ENCODE measurements at regions not wholly inside any gene's neighbourhood (a gene's known extent, or its start where the extent isn't known, plus 50 kb on each side); places are given as distances from the start of the nearest gene placed in this dataset.
A peak's percentile ranks its signal among the peaks of the same experiment; 100 is the strongest.

DNA sequence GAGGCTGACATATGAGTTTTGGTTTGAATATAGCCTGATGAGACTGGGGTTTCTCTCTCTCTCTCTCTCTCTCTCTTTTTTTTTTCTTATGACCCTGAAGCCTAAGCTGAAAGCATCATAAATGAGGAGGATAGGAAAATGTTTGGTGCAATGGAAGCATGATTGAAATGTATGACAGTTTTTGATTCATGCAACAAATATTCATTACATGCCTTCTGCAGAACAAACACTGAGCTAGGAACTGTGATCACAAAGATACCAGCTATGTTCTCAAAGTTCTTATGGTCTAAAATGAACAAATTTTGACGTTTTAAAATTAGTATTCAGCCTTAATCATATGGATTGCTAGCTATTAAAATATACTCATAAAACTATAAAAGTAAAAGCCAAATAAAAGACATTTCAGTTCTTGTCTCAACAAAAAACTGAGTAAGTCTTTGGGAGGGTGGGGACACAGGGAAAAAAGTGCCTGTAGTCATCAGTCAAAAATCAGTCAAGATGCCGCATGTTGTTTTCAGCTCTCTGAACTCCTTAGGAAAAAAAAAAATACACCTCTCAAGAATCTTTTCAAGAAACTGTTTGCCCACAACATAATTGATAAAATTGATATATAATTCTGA is 57.2 kb downstream of the NKX6-1 start:
- no peak for DNase-seq

DNA sequence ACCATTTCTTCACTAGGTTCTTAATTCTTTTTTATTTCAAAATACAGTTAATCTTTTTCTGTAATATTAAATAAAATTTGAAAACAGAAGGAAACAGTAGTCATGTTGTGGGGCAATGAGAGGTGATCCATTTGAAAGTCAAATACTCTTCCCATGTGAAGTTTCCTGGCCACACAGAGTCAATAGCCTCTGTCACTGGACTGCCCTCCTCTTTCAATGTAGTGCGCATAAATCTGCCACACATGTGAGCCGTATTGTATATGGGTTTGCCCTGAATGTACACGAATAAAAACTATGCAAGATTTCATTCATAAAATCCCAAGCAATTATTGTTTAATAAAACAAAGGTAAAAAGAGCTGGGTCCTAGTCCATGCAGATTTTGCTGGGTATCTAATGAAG is 59.1 kb downstream of the NKX6-1 start:
- no peak for DNase-seq

DNA sequence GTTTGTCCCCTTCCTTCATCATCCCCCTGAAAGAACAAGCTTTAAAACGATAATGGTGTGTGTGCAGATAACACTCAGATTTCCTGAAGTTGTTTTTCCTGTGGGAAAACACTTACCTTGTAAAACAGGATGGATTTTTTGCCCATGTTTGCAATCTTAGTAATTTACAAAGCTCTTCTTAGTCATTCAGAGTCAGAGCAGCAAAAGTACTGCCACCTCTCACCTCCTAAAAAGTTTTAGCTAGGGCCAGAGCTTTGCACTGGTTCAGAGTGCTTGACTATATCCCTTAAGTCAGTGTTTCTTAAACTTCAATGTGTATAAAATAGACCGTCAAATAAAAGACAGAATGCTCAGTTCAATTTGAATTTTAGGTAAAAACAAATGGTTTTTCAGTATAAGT is 62.3 kb downstream of the NKX6-1 start:
- DNase-seq = no peak

DNA sequence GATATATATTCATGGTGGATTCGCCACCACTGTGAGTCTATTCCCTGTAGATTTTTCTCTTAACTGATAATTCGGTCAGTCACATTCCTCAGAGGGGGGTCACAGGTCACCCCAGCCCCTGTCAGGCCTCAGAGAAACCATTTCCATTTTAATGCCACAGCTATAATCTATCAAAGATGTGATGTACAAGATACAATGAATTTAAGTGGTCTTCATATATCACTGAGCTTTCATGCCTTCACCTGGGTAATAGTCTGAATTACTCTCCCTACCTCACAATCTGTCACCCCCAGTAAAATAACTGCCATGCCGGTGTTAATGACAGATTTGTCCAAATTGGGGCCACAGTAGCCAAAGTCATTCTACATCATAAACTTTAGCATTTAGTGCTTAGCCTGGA is 64.7 kb downstream of the NKX6-1 start:
- no peak for DNase-seq

DNA sequence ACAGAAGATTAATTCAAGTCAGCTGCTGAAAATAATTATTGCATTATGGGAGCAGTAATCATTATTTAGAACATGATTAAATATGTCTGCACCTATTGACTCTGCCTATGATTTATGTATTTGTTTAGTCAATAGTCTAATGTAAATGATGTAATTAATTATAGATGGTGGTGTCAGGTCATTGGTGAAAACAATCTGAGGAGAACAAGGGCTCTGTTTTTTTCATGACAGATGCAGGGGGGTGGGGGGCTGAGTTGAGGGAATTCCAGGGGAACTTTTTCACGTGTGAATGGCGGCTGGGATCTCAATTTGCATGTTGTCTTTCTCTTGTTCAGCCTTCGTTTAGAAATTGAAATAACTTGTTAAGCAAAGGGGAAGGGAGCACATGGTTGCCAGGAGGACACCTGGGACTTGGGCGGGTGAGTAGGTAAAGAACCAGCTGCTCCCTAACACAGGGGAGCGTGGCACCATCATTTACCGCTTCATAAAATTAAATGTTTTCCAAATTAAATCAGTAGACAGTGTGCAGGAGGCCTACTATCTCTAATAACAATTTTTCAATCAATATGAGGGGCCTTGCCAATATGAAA is 65.4 kb downstream of the NKX6-1 start:
- no peak for DNase-seq

DNA sequence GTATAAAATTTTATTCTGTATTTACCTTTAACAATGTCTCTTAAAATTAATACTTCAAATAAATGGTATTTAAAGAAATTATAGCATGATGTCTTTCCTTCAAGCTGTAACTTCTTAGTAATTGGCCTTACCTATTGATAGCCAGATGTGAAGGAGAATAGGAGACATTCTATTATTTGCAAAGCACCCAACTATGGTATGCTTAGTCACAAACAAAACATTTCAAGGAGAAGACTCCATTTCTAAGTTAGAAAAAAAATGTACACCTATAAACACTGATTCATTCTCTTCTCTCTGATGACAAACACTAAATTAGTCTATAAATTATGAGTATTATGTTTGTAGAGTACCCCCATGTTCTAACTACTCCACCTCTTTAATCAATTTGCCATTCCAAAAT is 66.4 kb downstream of the NKX6-1 start:
- no peak for DNase-seq

DNA sequence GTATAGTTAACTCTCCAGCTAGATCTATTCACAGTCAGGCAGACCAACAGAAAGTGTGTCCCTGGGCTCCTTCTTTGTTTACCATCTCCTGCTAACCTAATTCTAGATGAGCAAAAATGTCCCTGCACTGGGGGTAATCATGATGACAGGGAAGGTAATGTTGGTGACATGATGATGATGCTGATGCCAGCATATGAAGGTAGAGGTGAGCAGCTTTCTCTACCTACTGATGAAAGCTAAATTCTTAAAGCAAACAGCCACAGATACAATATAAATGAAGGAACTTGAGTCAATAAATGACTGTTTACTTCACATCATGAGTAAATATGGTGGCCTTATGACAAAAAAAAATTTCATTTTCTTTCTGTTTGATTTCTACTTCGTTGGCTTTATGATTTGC is 78.5 kb downstream of the NKX6-1 start:
- DNase-seq = no peak

DNA sequence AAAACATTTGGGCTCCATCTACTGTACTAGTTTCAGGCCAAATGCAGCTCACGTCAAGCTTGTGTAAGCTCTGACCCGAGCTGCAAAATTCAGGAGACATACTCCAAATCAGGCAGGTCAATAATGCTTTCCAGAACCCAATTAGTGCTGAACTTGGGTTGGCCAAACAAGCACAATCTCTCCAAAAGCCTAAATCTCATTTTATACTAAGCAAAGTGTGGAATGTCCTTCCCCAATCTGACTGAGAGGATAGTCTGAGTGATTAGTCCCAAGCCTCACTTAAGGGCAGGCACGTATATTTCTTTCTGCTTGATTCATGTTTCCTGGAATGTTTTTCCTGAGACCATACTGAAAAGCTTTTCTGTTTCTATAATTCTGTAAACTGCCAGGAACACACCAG is 79.9 kb downstream of the NKX6-1 start:
- no peak for DNase-seq

DNA sequence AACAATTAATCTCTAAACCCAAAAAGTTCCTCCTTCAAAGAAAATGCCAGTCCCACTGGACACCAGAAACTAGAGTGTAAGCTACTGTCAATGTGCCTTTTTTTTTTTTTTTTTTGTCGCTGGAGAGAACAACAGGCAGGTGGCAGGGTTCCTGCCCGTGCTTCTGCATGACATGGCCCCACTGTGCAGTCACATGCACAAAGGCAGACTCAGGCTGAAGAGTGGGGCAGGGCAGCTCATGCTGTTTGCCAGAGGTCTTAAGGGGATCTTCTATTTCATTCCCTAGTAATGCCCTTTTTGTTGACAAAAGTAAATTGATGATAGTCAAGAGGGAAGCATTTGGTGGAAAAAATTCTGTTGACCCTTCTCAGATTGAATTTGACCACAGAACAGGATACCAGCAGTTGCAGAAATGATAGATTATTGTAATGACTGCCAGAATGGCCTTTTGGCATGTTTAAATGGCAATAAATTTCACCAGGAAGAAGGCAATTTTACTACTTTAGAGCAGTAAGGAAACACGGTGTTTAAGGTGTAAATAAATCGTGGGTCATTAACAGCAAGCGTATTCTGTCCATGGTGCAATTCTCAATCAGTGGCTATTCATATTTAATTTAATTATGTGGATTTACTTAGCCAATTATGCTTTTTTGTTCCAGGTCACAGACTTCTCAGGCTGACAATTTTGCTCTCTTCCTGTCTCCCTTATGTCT is 80.9 kb downstream of the NKX6-1 start:
- DNase-seq = peak; percentile 92

DNA sequence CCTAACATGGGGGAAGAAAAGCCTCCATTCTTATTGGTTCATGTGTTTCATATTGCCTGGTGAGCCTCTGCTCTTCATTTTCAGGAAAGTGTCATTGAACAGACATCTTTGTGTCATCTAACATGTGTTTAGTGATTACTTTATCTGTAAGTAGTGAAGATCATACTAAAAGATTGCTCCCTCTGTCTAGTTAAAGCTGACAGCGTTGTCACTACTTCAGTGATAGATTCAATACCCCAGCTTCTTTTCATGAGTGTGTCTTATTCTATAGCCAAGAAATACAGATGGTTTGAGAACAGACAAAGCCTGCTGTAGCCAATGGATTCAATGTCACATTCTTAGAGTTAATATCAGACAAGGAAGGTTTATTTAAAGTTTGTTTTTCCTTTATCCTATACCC is 85.1 kb downstream of the NKX6-1 start:
- DNase-seq = no peak

DNA sequence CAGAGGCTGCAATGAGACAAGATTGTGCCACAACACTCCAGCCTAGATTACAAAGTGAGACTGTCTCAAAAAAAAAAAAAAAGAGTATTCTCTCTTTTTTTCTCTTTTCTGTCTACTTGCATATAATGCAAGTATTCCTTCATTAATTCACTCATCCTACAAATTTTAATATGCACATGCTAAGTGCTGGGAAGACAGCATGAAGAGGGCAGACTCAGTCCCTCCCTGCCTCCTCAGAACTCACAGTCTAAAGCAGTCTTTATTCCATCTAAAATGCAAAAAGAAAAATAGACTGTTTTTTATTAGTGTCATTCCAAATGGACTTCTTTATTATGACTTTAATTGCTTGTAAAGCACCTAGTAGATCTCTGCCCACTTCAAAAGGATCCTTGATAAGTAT is 85.6 kb downstream of the NKX6-1 start:
- no peak for DNase-seq

DNA sequence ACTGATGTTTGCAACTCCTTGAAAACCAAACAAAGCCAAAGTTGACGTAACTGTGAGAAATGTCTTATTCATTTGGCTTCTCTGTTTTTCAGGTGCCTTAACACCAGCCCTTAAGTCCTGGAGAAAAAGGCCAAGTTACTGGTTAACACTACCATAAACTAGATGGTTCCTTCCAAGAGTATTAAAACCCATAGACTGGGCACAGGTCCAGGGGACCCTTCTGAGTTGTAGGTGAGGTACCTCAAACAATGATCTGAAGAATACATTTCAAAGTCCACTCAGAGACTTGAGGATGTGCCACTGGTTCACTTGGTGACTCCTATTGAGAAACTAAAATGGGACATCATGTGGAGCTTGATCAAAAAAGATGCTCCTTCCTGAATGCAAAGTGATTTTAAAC is 87.0 kb downstream of the NKX6-1 start:
- no peak for DNase-seq

DNA sequence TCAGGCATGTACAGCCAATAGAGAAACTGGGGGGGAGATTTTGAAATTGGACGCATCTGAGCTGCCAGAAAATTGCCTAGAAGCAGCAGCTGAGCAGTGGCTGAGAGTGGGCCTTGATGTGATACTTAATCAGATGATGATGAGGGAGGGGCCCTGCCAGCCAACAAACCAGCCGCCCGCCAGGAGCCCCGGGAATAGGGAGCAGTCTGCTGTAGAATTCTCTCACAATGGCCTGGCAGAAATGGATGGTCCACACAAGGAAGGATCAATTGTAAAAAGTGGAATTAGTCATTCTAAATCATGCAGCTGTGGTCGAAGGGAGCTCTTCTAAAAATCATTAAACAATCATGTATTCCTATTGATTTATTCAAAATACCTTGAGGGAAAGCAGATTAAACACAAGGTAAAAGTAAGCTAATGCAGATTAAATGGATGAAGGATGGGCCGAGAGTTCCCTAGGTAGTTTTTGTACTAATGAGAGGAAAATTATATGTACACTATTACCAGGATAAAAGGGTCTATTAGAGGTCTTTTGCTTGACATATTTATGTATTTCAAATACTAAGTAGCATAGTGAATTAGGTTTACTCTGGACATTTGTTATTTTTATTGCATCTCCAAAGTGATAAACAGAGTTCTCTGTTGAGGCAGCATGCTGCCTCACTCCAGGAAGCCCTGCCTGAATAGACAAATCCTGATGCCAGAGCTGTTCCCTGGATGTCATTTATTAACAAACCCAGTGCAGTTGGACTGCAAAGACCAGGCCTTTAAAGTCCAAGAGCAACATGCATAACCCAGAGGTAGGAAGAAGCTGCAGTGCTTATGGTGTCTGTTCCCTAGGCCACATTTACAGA is 91.3 kb downstream of the NKX6-1 start:
- DNase-seq = no peak

DNA sequence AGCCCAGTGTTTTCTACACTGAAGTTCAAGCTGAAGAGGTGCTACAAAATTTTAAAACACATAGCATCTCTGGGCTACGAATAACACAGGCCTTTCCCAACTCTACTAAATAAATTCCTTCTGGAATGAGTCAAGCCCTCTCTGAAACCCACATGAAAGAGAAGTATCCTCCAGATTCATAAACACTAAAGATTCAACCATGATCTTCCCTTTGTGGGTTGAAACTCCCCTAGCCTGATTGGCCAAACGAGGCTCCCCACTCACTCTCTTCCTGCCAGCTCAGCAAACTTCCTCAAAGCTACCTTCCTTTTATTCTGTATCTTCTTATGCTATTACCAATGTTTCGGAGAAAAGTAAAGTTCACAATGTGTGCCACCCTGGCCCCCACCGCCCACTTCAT is 95.4 kb downstream of the NKX6-1 start:
- DNase-seq = no peak

DNA sequence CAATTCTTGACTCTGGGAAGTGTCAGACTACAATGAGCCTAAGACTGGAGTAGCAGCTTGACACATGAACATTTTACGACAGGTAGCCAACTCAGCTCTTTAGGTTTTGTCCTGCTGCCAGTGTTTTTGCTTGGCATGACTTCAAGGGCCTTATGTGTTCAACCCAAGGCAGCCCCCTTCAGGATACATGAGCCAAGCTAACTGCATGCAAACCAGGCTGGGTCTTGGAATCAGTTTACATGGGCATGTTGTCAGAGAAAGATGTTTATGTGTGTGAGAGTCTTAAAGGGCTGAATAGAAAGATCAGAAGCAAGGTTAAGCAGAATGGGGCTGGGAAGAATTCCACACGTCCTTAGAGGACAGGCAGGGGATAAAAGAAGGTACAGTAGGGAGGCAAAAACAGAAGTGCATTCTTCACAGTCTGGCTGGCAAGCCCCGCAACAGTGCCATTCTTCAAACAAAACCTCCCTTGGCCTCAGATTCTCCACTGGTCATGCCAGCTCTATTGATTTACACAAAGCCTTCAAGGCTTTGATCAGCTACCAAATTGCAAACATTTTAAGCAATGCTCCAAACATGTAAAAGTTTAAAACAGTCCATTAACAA is 97.3 kb downstream of the NKX6-1 start:
- peak; percentile 76 for DNase-seq

DNA sequence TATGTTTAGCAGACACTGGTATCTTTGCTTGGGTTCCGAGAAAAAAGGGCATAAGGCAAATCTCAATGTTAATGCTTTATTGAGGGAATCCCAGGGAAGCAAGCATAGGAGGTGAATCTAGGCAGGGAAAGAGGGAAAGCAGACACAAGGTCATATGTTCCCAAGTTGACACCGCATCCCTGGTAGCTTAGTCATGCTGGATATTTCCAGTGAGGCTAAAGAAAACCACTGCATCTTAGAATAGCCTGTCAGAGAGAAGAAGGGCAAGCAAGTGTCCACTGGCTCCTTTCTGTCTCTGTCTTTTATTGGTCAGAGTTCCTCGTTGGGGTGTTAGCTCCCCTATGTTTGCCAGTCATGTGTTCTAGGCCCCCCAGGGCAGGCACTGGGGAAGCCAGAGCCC is 104.7 kb downstream of the NKX6-1 start:
- DNase-seq = no peak

DNA sequence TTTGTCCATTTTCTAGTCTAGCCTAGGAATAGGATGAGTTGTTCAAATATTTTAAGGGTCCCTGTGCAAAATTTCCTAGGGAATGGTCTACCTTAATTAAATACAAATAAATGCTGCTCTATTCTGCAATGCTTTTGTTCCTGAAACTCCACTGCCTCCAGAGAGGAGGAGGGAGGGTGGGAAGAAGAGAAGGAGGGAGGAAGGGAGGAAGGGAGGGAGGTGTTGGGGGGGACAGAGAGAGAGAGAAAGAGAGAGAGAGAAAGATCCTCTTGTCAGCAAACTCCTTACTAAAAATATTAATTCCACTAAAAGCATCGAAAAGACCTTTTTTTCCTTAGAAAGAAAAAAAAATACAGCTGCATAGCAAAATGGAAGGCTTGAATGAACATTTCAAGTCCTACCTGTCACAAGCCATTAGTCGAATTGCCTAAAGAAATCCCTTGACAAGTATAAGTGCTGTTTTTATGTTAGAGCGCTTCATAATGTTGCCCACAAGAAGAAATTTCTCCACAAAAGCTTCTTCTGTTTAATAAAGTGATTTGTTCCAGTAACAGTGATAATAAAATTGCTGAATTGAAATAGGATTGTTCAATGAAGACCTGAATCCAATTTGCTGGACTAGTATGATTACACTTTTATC is 106.0 kb downstream of the NKX6-1 start:
- no peak for DNase-seq

DNA sequence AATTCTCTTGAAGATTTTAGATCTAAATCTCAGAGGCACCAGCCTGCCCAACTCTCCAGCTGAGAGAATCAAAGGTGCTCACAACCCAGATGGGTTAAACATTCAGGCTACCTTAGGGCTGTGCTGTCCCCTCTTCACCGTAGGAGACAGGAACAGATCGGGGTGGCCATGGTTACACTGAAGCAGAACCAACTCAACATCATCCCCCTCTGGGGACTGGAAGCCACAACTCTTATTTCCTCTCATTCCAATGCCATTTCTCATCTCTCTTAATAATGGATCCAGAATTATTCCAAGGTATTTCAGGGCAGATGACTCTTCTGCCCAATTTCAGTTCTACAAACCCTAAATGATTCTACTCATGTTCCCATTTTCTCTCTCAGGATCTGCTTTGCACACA is 109.7 kb downstream of the NKX6-1 start:
- DNase-seq = no peak

DNA sequence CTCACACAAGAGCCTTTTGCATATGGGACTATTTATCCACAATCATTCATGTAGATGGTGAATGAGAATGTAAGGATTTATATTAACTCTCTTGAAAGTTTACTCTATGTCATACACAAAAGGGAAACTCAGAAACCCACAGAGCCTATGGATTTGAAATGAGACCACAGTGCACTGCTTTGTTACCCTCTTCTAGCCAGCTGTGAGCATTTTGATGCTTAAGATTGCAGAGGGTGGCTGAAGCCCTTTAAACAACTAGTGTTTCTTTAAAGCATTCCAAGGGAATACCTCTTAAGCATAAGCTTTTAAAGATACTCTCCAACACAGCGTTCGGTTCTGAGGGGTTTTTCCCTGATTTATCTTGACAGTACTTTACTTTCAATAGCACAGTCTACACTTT is 113.9 kb downstream of the NKX6-1 start:
- DNase-seq = no peak

DNA sequence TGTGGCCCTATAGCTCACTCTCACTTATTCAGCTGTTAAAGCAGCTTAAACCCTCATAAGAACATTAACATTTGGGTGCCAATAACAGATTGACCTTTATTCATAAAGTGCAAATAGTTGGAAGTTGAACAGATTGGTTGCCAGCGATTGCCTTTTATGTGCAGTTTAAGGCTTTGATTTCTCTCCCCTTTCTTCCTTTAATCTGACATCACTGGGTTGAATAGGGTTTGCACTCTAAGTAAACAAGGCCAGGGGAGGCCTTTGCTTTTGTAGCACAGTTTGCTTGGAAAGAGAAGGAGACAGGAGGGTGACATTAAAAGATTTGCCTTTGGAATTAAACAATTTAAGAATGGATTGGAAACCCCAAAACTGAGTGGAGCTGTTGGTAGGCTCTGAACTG is 114.3 kb downstream of the NKX6-1 start:
- DNase-seq = peak; percentile 49

DNA sequence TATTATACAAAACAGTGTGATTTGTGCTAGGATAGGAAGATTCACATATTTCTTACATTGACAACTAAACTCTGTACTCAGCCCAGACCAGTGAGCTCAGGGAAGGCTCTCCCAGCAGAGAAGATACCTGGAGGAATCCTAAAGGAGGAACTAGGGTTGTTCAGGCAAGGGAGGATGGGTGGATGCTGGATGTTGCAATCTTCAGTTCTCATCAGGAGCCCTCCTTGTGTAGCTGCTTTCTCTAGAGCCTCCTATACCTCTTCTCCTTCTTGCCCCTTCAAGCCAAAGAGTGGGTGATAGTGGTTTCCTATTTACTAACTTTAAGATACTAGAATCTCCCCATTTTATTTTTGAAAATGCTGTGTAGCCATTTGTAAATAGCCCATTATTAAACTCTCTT is 117.3 kb downstream of the NKX6-1 start:
- no peak for DNase-seq

DNA sequence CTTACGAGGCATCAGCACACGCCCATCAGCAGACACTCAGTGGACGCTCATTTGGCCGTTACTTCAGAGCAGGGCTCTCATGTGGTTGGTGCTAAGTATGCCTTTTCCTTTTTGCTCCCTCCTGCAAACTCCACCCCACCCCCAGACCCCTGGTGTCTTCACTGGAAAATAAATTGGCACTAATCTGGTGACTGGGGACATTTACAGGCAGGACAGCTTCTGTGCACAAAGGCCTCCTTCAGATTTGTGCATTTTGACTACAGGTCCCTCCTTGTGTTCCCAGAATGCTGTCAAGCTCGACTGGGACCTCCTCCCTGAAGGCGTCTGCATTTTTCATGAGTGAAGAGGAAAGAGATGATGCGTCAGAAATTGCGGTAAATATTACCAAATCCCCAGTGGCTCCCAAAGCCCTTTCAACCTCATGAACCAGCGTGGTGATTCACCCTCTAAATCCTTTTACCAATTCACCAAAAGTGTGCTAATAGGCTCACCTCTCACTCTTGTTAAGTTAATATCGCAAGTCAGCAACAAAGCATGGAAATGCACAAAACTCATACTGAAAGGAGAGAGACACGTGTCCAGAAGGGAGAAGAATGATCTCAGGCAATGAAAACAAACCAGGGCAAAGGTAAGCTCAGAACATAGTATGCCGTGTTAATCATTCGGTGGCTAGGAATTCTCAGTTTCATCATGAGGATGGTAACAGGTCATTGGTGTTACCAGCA is 119.0 kb downstream of the NKX6-1 start:
- DNase-seq = no peak
